Liver (tissue), 8 donors: ENCODE measurements at regions not wholly inside any gene's neighbourhood (a gene's known extent, or its start where the extent isn't known, plus 50 kb on each side); places are given as distances from the start of the nearest gene placed in this dataset.

Source experiments
- DNase-seq: peaks from one replicate; pipeline ENCODE4 v3.0.0-alpha.2; 2017; ENCODE audit warnings: low spot score
- H3K27ac ChIP-seq, 2 donors: one replicate each; pipeline ENCODE4 v1.7.0; 2013; ENCODE audit warnings: inconsistent platforms in 2 of 2, low read length in 2 of 2, control low read depth in 1 of 2, low read depth in 1 of 2, mild to moderate bottlenecking in 1 of 2
- H3K27me3 ChIP-seq, 4 donors: one replicate each; pipeline versions ENCODE4 v1.6.1 to v1.7.0; 2013; ENCODE audit warnings: low read length in 3 of 4, inconsistent platforms in 1 of 4, mild to moderate bottlenecking in 1 of 4, moderate library complexity in 1 of 4; ENCODE audit not compliant: control insufficient read depth in 4 of 4, insufficient read depth in 4 of 4
- H3K36me3 ChIP-seq, 4 donors: one replicate each; pipeline versions ENCODE4 v1.6.1 to v1.7.0; 2013; ENCODE audit warnings: low read length in 3 of 4, mild to moderate bottlenecking in 3 of 4, low read depth in 1 of 4, moderate library complexity in 1 of 4; ENCODE audit not compliant: control insufficient read depth in 4 of 4, insufficient read depth in 3 of 4
- H3K4me1 ChIP-seq, 4 donors: one replicate each; pipeline versions ENCODE4 v1.6.1 to v1.7.0; 2013; ENCODE audit warnings: low read length in 3 of 4, mild to moderate bottlenecking in 3 of 4, moderate library complexity in 1 of 4; ENCODE audit not compliant: control insufficient read depth in 4 of 4, insufficient read depth in 4 of 4
- H3K4me3 ChIP-seq, 3 donors: one replicate each; pipeline versions ENCODE4 v1.6.1 to v1.7.0; 2013; ENCODE audit warnings: low read length in 3 of 3, control low read depth in 1 of 3, low read depth in 1 of 3, mild to moderate bottlenecking in 1 of 3
- H3K9ac ChIP-seq, 2 donors: one replicate each; pipeline ENCODE4 v1.7.0; 2013; ENCODE audit warnings: low read length in 2 of 2, mild to moderate bottlenecking in 2 of 2, moderate library complexity in 2 of 2, control low read depth in 1 of 2, low read depth in 1 of 2
- H3K9me3 ChIP-seq, 4 donors: one replicate each; pipeline versions ENCODE4 v1.6.1 to v1.7.0; 2013; ENCODE audit warnings: low read length in 3 of 4; ENCODE audit not compliant: control insufficient read depth in 4 of 4
- ATF3 ChIP-seq: IDR thresholded peaks from 2 replicates; pipeline ENCODE4 v1.6.1; 2016; ENCODE audit warnings: antibody characterized with exemption
- EGR1 ChIP-seq, 2 donors: IDR thresholded peaks; 2 replicates each; pipeline ENCODE4 v1.6.1; 2016 to 2018; ENCODE audit warnings: antibody characterized with exemption in 2 of 2, low read depth in 2 of 2
- FOXA1 ChIP-seq: IDR thresholded peaks from 2 replicates; pipeline ENCODE4 v1.6.1; 2016; ENCODE audit warnings: antibody characterized with exemption
- FOXA2 ChIP-seq: IDR thresholded peaks from 2 replicates; pipeline ENCODE4 v1.6.1; 2016; ENCODE audit warnings: antibody characterized with exemption
- GABPA ChIP-seq, 2 donors: IDR thresholded peaks in 1 of 2; conservative IDR thresholded peaks in 1 of 2; 2 replicates each; pipeline ENCODE4 v1.6.1; 2016; ENCODE audit warnings: antibody characterized with exemption in 2 of 2, mild to moderate bottlenecking in 1 of 2, moderate library complexity in 1 of 2
- HNF4A ChIP-seq, 2 donors: conservative IDR thresholded peaks; 2 replicates each; pipeline ENCODE4 v1.6.1; 2016; ENCODE audit warnings: antibody characterized with exemption in 2 of 2, mild to moderate bottlenecking in 2 of 2
- JUND ChIP-seq, 2 donors: IDR thresholded peaks; 2 replicates each; pipeline ENCODE4 v1.6.1; 2016; ENCODE audit warnings: antibody characterized with exemption in 2 of 2
- NR2F2 ChIP-seq: IDR thresholded peaks from 2 replicates; pipeline ENCODE4 v1.6.1; 2016; ENCODE audit warnings: antibody characterized with exemption
- RAD21 ChIP-seq, 2 donors: IDR thresholded peaks; 2 replicates each; pipeline ENCODE4 v1.6.1; 2016; ENCODE audit warnings: antibody characterized with exemption in 2 of 2, mild to moderate bottlenecking in 2 of 2
- RXRA ChIP-seq, 2 donors: IDR thresholded peaks; 2 replicates each; pipeline ENCODE4 v1.6.1; 2017 to 2018; ENCODE audit warnings: antibody characterized with exemption in 2 of 2, mild to moderate bottlenecking in 1 of 2
- SP1 ChIP-seq: IDR thresholded peaks from 2 replicates; pipeline ENCODE4 v1.6.1; 2018; ENCODE audit warnings: antibody characterized with exemption, mild to moderate bottlenecking
- TAF1 ChIP-seq: conservative IDR thresholded peaks from 2 replicates; pipeline ENCODE4 v1.6.1; 2016; ENCODE audit warnings: antibody characterized with exemption, mild to moderate bottlenecking
- YY1 ChIP-seq: IDR thresholded peaks from 2 replicates; pipeline ENCODE4 v1.6.1; 2016; ENCODE audit warnings: antibody characterized with exemption, mild to moderate bottlenecking
- WGBS: extraction: QIAGEN DNeasy Blood & Tissue Kit; methylation state at CpG from one replicate; pipeline ENCODE4 v1.1.7; 2013; 5-methylcytosine and 5-hydroxymethylcytosine counted together
- TF ChIP-seq, protein P1 (sequence below): IDR thresholded peaks from 2 replicates; pipeline ENCODE4 v1.6.1; 2016; ENCODE audit warnings: antibody characterized with exemption
- TF ChIP-seq, protein P2 (sequence below): fragments of 150-350 bp; IDR thresholded peaks from 2 replicates; pipeline ENCODE4 v1.5.1; 2017; ENCODE audit warnings: improper control_type of control experiment, low read depth, low read length; ENCODE audit not compliant: missing input control
- TF ChIP-seq, protein P3 (sequence below): IDR thresholded peaks from 2 replicates; pipeline ENCODE4 v1.6.1; 2016; ENCODE audit warnings: antibody characterized with exemption
- donor health status: healthy.
- donor health status: healthy.
- donor health status: healthy.
- donor health status: healthy.
- donor health status: healthy.

GRCh38 chr6:86042214-86042613 is 399.5 kb upstream of the SYNCRIP start:
- TF ChIP-seq FOXA2 (no peak), NR2F2 (no peak), HNF4A (conservative IDR thresholded peaks at IDR 0.05) (no peak), EGR1 (IDR thresholded peaks at IDR 0.05; ENCODE audit: low read depth in 2 of 2) (no peak), FOXA1 (no peak), TAF1 (no peak), YY1 (no peak), JUND (IDR thresholded peaks at IDR 0.05) (no peak), SP1 (no peak)
- TF ChIP-seq, protein P1, sequence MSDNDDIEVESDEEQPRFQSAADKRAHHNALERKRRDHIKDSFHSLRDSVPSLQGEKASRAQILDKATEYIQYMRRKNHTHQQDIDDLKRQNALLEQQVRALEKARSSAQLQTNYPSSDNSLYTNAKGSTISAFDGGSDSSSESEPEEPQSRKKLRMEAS, result no peak
- Histone ChIP-seq H3K36me3 (no peaks in the 10 kb centered on the region), H3K4me3 (no peak overlapping the region), H3K27ac (no peak overlapping the region), H3K4me1 (peaks cover 0 to 5% (median 4%) of the 10 kb centered on the region in 4 donors), H3K9me3 (no peaks in the 10 kb centered on the region), H3K27me3 (no peaks in the 10 kb centered on the region), H3K9ac (no peak overlapping the region)
- no peak for DNase-seq

DNA sequence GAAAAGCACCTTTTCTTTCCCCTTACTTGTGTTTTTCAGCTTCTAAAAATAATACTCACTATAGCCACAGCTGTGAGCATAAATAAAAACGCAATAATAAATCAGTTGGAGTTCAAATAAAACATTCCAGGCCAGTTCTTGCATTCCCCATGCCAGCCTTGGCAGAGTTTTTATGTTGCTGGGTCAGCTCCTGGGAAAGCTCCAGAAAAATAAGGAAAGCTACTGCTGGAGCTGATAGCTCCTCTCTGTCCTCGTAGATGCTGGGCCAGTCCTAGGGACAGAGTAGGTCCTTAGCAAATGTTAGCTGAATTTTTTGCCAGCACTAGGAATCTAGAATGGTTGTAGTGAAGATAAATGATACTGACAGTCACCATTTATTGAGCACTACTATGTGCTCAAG is 389.0 kb upstream of the SYNCRIP start:
- Histone ChIP-seq H3K9ac (no peak overlapping the region), H3K4me3 (no peak overlapping the region), H3K27me3 (no peaks in the 10 kb centered on the region), H3K9me3 (peaks cover 0 to 2% (median 0%) of the 10 kb centered on the region in 4 donors), H3K4me1 (peaks cover 0 to 16% (median 12%) of the 10 kb centered on the region in 4 donors), H3K36me3 (no peaks in the 10 kb centered on the region), H3K27ac (no peak overlapping the region)
- WGBS, result 19% methylated on average over 2 of the region's 2 CpGs
- no peak for DNase-seq
- TF ChIP-seq SP1 (no peak), FOXA2 (no peak), GABPA (IDR thresholded peaks at IDR 0.05 in 1 of 2, conservative IDR thresholded peaks at IDR 0.05 in 1 of 2) (no peak), EGR1 (IDR thresholded peaks at IDR 0.05; ENCODE audit: low read depth in 2 of 2) (no peak), ATF3 (no peak), RAD21 (IDR thresholded peaks at IDR 0.05) (no peak), RXRA (IDR thresholded peaks at IDR 0.05) (no peak), JUND (IDR thresholded peaks at IDR 0.05) (no peak), FOXA1 (no peak)
- TF ChIP-seq, protein P2, sequence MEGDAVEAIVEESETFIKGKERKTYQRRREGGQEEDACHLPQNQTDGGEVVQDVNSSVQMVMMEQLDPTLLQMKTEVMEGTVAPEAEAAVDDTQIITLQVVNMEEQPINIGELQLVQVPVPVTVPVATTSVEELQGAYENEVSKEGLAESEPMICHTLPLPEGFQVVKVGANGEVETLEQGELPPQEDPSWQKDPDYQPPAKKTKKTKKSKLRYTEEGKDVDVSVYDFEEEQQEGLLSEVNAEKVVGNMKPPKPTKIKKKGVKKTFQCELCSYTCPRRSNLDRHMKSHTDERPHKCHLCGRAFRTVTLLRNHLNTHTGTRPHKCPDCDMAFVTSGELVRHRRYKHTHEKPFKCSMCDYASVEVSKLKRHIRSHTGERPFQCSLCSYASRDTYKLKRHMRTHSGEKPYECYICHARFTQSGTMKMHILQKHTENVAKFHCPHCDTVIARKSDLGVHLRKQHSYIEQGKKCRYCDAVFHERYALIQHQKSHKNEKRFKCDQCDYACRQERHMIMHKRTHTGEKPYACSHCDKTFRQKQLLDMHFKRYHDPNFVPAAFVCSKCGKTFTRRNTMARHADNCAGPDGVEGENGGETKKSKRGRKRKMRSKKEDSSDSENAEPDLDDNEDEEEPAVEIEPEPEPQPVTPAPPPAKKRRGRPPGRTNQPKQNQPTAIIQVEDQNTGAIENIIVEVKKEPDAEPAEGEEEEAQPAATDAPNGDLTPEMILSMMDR, result no peak
- TF ChIP-seq, protein P3, sequence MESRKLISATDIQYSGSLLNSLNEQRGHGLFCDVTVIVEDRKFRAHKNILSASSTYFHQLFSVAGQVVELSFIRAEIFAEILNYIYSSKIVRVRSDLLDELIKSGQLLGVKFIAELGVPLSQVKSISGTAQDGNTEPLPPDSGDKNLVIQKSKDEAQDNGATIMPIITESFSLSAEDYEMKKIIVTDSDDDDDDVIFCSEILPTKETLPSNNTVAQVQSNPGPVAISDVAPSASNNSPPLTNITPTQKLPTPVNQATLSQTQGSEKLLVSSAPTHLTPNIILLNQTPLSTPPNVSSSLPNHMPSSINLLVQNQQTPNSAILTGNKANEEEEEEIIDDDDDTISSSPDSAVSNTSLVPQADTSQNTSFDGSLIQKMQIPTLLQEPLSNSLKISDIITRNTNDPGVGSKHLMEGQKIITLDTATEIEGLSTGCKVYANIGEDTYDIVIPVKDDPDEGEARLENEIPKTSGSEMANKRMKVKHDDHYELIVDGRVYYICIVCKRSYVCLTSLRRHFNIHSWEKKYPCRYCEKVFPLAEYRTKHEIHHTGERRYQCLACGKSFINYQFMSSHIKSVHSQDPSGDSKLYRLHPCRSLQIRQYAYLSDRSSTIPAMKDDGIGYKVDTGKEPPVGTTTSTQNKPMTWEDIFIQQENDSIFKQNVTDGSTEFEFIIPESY, result no peak

DNA sequence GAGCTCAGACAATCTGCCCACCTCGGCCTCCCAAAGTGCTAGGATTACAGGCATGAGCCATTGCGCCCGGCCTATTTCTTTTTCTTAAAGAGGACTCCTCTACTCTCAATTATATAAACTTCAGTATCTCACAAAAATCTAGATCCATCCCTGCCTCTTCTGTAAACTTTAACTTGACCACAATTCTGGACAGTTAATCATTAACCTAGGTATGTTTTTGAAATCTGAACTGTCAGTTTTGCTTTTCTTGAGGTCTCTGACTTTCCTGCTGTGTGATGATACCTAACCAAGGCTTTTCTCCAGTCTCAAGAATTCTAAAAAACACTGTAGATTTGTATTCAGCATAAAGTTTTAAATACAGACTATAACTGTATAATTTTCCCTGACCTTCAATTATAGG is 388.2 kb upstream of the SYNCRIP start:
- TF ChIP-seq EGR1 (IDR thresholded peaks at IDR 0.05; ENCODE audit: low read depth in 2 of 2) (no peak), RXRA (IDR thresholded peaks at IDR 0.05) (peak in 1 of 2 donors; percentile 5), RAD21 (IDR thresholded peaks at IDR 0.05) (no peak), HNF4A (conservative IDR thresholded peaks at IDR 0.05) (peak in 1 of 2 donors; percentile 16), SP1 (no peak)
- TF ChIP-seq, protein P3, result no peak
- no peak for DNase-seq
- Histone ChIP-seq H3K27ac (no peak overlapping the region), H3K9ac (peak overlapping the region in 1 of 2 donors; percentile 20), H3K36me3 (no peaks in the 10 kb centered on the region), H3K4me3 (no peak overlapping the region), H3K27me3 (no peaks in the 10 kb centered on the region), H3K9me3 (peaks cover 0 to 2% (median 0%) of the 10 kb centered on the region in 4 donors), H3K4me1 (peaks cover 0 to 16% (median 12%) of the 10 kb centered on the region in 4 donors)
- 43% methylated on average over 3 of the region's 3 CpGs for WGBS
